DND-41 (cell line): ENCODE measurements at regions not wholly inside any gene's neighbourhood (a gene's known extent, or its start where the extent isn't known, plus 50 kb on each side); places are given as distances from the start of the nearest gene placed in this dataset.

Experiments used
- ATAC-seq: fragments of 200-7000 bp; cut with Tn5 transposase; 3 replicates; pipeline ENCODE4 v1.9.1; 2021; ENCODE audit warnings: low read depth; ENCODE audit not compliant: insufficient read depth
- DNase-seq: peaks from one replicate; pipeline ENCODE4 v3.0.0-alpha.2; 2020
- H2AFZ ChIP-seq: 2 replicates; pipeline ENCODE4 v1.6.0; 2012; ENCODE audit warnings: low read depth, low read length
- H3K27ac ChIP-seq: 2 replicates; pipeline ENCODE4 v1.5.1; 2012; ENCODE audit warnings: low read length, inconsistent platforms
- H3K27me3 ChIP-seq: fragments of 200-600 bp; sonication (generic); 2 replicates; pipeline ENCODE4 v1.6.0; 2012; ENCODE audit warnings: low read length, mild to moderate bottlenecking, inconsistent platforms; ENCODE audit not compliant: insufficient read depth, poor library complexity
- H3K36me3 ChIP-seq: 2 replicates; pipeline ENCODE4 v1.5.1; 2012; ENCODE audit warnings: low read length, inconsistent platforms; ENCODE audit not compliant: insufficient read depth
- H3K4me1 ChIP-seq: 2 replicates; pipeline ENCODE4 v1.5.1; 2012; ENCODE audit warnings: mild to moderate bottlenecking, low read length; ENCODE audit not compliant: insufficient read depth
- H3K4me2 ChIP-seq: 2 replicates; pipeline ENCODE4 v1.6.0; 2012; ENCODE audit warnings: mild to moderate bottlenecking, moderate library complexity, low read length, inconsistent platforms; ENCODE audit not compliant: insufficient read depth
- H3K4me3 ChIP-seq, 2 experiments: fragments of 200-600 bp in 1 of 2; shearing (Covaris generic) in 1 of 2; 2 replicates each; pipeline ENCODE4 v1.5.1; 2012 to 2016; ENCODE audit warnings: inconsistent platforms in 2 of 2, low read length in 2 of 2, mild to moderate bottlenecking in 2 of 2, low read depth in 1 of 2, moderate library complexity in 1 of 2
- H3K79me2 ChIP-seq: 2 replicates; pipeline ENCODE4 v1.6.0; 2012; ENCODE audit warnings: low read length, inconsistent platforms; ENCODE audit not compliant: insufficient read depth
- H3K9ac ChIP-seq: 2 replicates; pipeline ENCODE4 v1.6.0; 2012; ENCODE audit warnings: low read depth, mild to moderate bottlenecking, inconsistent platforms, low read length, moderate library complexity
- H3K9me3 ChIP-seq: 2 replicates; pipeline ENCODE4 v1.5.1; 2012; ENCODE audit warnings: low read length, moderate library complexity, mild to moderate bottlenecking, inconsistent platforms; ENCODE audit not compliant: insufficient read depth, severe bottlenecking
- H4K20me1 ChIP-seq: 2 replicates; pipeline ENCODE4 v1.6.0; 2012; ENCODE audit warnings: low read length; ENCODE audit not compliant: insufficient read depth
- EZH2 ChIP-seq: IDR thresholded peaks from 3 replicates; pipeline ENCODE4 v1.6.1; 2012; ENCODE audit warnings: borderline replicate concordance, low read depth, mild to moderate bottlenecking, moderate library complexity, low read length, inconsistent platforms; ENCODE audit not compliant: severe bottlenecking
- TF ChIP-seq, protein P1 (sequence below): IDR thresholded peaks from 2 replicates; pipeline ENCODE4 v1.5.1; 2012; ENCODE audit warnings: borderline replicate concordance, low read length, moderate library complexity, mild to moderate bottlenecking; ENCODE audit not compliant: poor library complexity, severe bottlenecking; ENCODE audit errors: extremely low read depth

GRCh38 chr19:30167206-30167868, 204.8 kb upstream of the ZNF536 start:
- no peaks in the 10 kb centered on the region for H4K20me1 ChIP-seq
- no peak overlapping the region for H3K27ac ChIP-seq
- no peak overlapping the region for H2AFZ ChIP-seq
- H3K9me3 ChIP-seq = no peaks in the 10 kb centered on the region
- H3K4me1 ChIP-seq = no peaks in the 10 kb centered on the region
- no peak for TF ChIP-seq EZH2
- TF ChIP-seq, protein P1, sequence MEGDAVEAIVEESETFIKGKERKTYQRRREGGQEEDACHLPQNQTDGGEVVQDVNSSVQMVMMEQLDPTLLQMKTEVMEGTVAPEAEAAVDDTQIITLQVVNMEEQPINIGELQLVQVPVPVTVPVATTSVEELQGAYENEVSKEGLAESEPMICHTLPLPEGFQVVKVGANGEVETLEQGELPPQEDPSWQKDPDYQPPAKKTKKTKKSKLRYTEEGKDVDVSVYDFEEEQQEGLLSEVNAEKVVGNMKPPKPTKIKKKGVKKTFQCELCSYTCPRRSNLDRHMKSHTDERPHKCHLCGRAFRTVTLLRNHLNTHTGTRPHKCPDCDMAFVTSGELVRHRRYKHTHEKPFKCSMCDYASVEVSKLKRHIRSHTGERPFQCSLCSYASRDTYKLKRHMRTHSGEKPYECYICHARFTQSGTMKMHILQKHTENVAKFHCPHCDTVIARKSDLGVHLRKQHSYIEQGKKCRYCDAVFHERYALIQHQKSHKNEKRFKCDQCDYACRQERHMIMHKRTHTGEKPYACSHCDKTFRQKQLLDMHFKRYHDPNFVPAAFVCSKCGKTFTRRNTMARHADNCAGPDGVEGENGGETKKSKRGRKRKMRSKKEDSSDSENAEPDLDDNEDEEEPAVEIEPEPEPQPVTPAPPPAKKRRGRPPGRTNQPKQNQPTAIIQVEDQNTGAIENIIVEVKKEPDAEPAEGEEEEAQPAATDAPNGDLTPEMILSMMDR = no peak
- no peaks in the 10 kb centered on the region for H3K36me3 ChIP-seq
- H3K4me3 ChIP-seq = no peak overlapping the region
- no peaks in the 10 kb centered on the region for H3K79me2 ChIP-seq
- no peak overlapping the region for H3K9ac ChIP-seq
- ATAC-seq (no peak), DNase-seq (no peak)
- H3K4me2 ChIP-seq = no peak overlapping the region
- no peaks in the 10 kb centered on the region for H3K27me3 ChIP-seq

DNA sequence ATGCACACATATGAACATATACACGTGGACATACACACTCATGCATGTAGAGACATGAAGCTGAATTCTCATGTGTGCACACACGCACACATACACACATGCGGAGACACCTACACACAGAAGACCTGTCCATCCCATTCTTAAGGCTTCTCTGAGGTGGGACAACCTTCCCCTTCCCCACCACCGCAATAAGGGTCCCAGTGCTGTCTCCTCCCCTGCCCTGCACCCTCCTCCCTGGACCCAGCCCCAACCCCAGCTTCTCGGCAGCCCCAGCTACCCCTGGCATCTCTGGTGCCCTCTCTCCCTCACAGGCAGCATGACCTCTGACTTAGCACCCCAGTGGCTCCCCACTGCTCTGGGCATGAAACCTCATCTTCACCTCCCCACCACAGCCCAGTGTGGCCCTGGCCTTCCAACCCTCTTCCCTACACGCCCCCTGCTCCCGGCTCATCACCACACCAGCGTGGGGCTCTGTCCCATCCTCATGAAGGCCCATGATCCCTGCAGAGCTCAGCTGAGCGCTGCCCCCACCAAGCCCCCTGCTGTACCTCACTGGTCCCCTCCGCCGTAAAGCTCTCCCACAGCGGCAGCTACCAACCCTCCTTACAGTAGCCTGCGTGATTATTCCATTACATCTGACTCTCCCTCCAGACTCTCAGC, 204.1 kb upstream of the ZNF536 start:
- Histone ChIP-seq H3K36me3 (no peaks in the 10 kb centered on the region), H3K9ac (no peak overlapping the region), H3K4me2 (no peak overlapping the region), H3K79me2 (no peaks in the 10 kb centered on the region), H3K27ac (no peak overlapping the region), H2AFZ (no peak overlapping the region), H3K9me3 (no peaks in the 10 kb centered on the region), H4K20me1 (no peaks in the 10 kb centered on the region), H3K27me3 (no peaks in the 10 kb centered on the region), H3K4me3 (no peak overlapping the region), H3K4me1 (no peaks in the 10 kb centered on the region)
- DNase-seq (no peak), ATAC-seq (no peak)
- no peak for TF ChIP-seq EZH2
- TF ChIP-seq, protein P1 = no peak

DNA sequence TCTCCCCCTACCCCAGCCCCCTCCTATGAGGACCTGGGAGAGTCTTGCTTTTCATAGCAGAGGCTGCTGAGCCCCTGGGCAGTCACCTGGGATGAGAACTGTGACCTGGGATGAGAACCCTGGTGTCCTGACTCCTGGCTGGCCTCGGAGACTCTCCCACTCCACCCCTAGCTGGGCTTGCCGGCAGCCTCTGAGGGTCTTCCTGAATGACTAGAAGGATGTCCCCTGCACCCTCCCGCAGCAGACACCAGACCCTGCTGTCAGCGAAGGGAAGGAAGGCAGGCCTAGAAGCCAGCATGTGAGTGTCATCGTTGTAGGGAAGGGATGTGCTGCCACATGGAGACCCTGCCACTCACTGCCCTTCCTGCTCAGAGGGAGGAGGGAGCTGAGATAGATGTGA, 203.4 kb upstream of the ZNF536 start:
- H3K27ac ChIP-seq = no peak overlapping the region
- H3K79me2 ChIP-seq = no peaks in the 10 kb centered on the region
- no peaks in the 10 kb centered on the region for H3K4me1 ChIP-seq
- H3K4me3 ChIP-seq = no peak overlapping the region
- no peak for ATAC-seq
- no peak for DNase-seq
- TF ChIP-seq EZH2 = no peak
- TF ChIP-seq, protein P1 = no peak
- no peaks in the 10 kb centered on the region for H3K9me3 ChIP-seq
- H4K20me1 ChIP-seq = no peaks in the 10 kb centered on the region
- H2AFZ ChIP-seq = no peak overlapping the region
- no peak overlapping the region for H3K9ac ChIP-seq
- H3K4me2 ChIP-seq = no peak overlapping the region
- no peaks in the 10 kb centered on the region for H3K36me3 ChIP-seq
- H3K27me3 ChIP-seq = no peaks in the 10 kb centered on the region
